Uterus (tissue), 3 donors: ENCODE measurements at regions not wholly inside any gene's neighbourhood (a gene's known extent, or its start where the extent isn't known, plus 50 kb on each side); places are given as distances from the start of the nearest gene placed in this dataset.
A peak's percentile ranks its signal among the peaks of the same experiment; 100 is the strongest.

ENCODE experiments used
- DNase-seq, 2 donors: peaks; one replicate each; pipeline ENCODE4 v3.0.0-alpha.2; 2019 to 2020
- H3K27ac ChIP-seq, 2 donors: fragments of 200-600 bp; sonication (generic); 1 replicate in 1 of 2; 2 replicates in 1 of 2; pipeline ENCODE4 v1.5.1; 2016 to 2018
- H3K27me3 ChIP-seq, 2 donors: fragments of 200-600 bp; sonication (generic); one replicate each; pipeline ENCODE4 v1.5.1; 2018 to 2019; ENCODE audit warnings: control low read depth in 1 of 2
- H3K36me3 ChIP-seq, 2 donors: fragments of 200-600 bp; sonication (generic); one replicate each; pipeline ENCODE4 v1.5.1; 2019; ENCODE audit warnings: control low read depth in 1 of 2
- H3K4me1 ChIP-seq, 2 donors: fragments of 200-600 bp; sonication (generic); one replicate each; pipeline ENCODE4 v1.5.1; 2018 to 2019; ENCODE audit warnings: control low read depth in 1 of 2
- H3K4me3 ChIP-seq, 2 donors: fragments of 200-600 bp; sonication (generic); 1 replicate in 1 of 2; 2 replicates in 1 of 2; pipeline ENCODE4 v1.5.1; 2018 to 2019; ENCODE audit warnings: mild to moderate bottlenecking in 1 of 2
- H3K9me3 ChIP-seq, 2 donors: fragments of 200-600 bp; sonication (generic); one replicate each; pipeline ENCODE4 v1.5.1; 2019; ENCODE audit warnings: control low read depth in 1 of 2
- CTCF ChIP-seq, 4 experiments: fragments of 200-600 bp in 2 of 4; fragments of 450-650 bp in 2 of 4; sonication (generic) in 2 of 4; IDR thresholded peaks; one replicate each; pipeline ENCODE4 v1.5.1; 2016 to 2019; ENCODE audit warnings: antibody characterized with exemption in 4 of 4, mild to moderate bottlenecking in 2 of 4, moderate library complexity in 1 of 4
- POLR2A ChIP-seq, 2 donors: fragments of 450-650 bp; IDR thresholded peaks; one replicate each; pipeline ENCODE4 v1.6.1; 2016; ENCODE audit warnings: antibody characterized with exemption in 2 of 2, mild to moderate bottlenecking in 1 of 2, moderate library complexity in 1 of 2
- intact Hi-C: fragments of 100-400 bp; cut with DNase I; formaldehyde crosslinking; loops from one replicate; pipeline ENCODE4 v1.15.1; 2023; ENCODE audit warnings: low total_unique reads
- donor health status: DM: yes; HTN: yes; CAD: no.

GRCh38 chr6:137666202-137666774 is 172.1 kb upstream of the OLIG3 start:
- Histone ChIP-seq H3K4me1 (no peaks in the 10 kb centered on the region), H3K36me3 (no peaks in the 10 kb centered on the region), H3K27ac (peak overlapping the region in 1 of 2 donors; percentile 59), H3K9me3 (no peaks in the 10 kb centered on the region), H3K27me3 (no peaks in the 10 kb centered on the region), H3K4me3 (no peak overlapping the region)
- DNase-seq = no peak
- intact Hi-C loops = no loop called here
- no peak for TF ChIP-seq POLR2A (IDR thresholded peaks at IDR 0.05)
- TF ChIP-seq CTCF (IDR thresholded peaks at IDR 0.05) = no peak

GRCh38 chr6:137673603-137674002 is 179.4 kb upstream of the OLIG3 start:
- no peaks in the 10 kb centered on the region for H3K27me3 ChIP-seq
- no peaks in the 10 kb centered on the region for H3K36me3 ChIP-seq
- no peaks in the 10 kb centered on the region for H3K4me1 ChIP-seq
- intact Hi-C loops = no loop called here
- no peaks in the 10 kb centered on the region for H3K9me3 ChIP-seq
- H3K27ac ChIP-seq = no peak overlapping the region
- TF ChIP-seq CTCF (IDR thresholded peaks at IDR 0.05) = no peak
- TF ChIP-seq POLR2A (IDR thresholded peaks at IDR 0.05) = no peak
- DNase-seq = no peak
- H3K4me3 ChIP-seq = no peak overlapping the region

GRCh38 chr6:137676888-137677287 is 182.7 kb upstream of the OLIG3 start:
- Histone ChIP-seq H3K4me3 (no peak overlapping the region), H3K27me3 (no peaks in the 10 kb centered on the region), H3K4me1 (no peaks in the 10 kb centered on the region), H3K36me3 (no peaks in the 10 kb centered on the region), H3K27ac (no peak overlapping the region), H3K9me3 (no peaks in the 10 kb centered on the region)
- DNase-seq = no peak
- intact Hi-C loops = no loop called here
- no peak for TF ChIP-seq CTCF (IDR thresholded peaks at IDR 0.05)
- no peak for TF ChIP-seq POLR2A (IDR thresholded peaks at IDR 0.05)

- no peaks in the 10 kb centered on the region for H3K4me1 ChIP-seq
- no peak overlapping the region for H3K27ac ChIP-seq
- no peaks in the 10 kb centered on the region for H3K36me3 ChIP-seq
- H3K27me3 ChIP-seq = no peaks in the 10 kb centered on the region
- TF ChIP-seq CTCF (IDR thresholded peaks at IDR 0.05) (no peak), POLR2A (IDR thresholded peaks at IDR 0.05) (no peak)
- H3K4me3 ChIP-seq = no peak overlapping the region
- intact Hi-C loops = no loop called here
- no peak for DNase-seq
- H3K9me3 ChIP-seq = no peaks in the 10 kb centered on the region
These were observed 183.5 kb upstream of the OLIG3 start for GRCh38 chr6:137677709-137678108.

- H3K27ac ChIP-seq = no peak overlapping the region
- intact Hi-C loops = no loop called here
- TF ChIP-seq POLR2A (IDR thresholded peaks at IDR 0.05) (no peak), CTCF (IDR thresholded peaks at IDR 0.05) (no peak)
- DNase-seq = no peak
- no peaks in the 10 kb centered on the region for H3K27me3 ChIP-seq
- H3K9me3 ChIP-seq = no peaks in the 10 kb centered on the region
- H3K4me1 ChIP-seq = no peaks in the 10 kb centered on the region
- H3K4me3 ChIP-seq = no peak overlapping the region
- H3K36me3 ChIP-seq = no peaks in the 10 kb centered on the region
These were observed 184.3 kb upstream of the OLIG3 start for GRCh38 chr6:137678451-137678850.
